ENCODE measurements at regions not wholly inside any gene's neighbourhood (a gene's known extent, or its start where the extent isn't known, plus 50 kb on each side); places are given as distances from the start of the nearest gene placed in this dataset.

DNA sequence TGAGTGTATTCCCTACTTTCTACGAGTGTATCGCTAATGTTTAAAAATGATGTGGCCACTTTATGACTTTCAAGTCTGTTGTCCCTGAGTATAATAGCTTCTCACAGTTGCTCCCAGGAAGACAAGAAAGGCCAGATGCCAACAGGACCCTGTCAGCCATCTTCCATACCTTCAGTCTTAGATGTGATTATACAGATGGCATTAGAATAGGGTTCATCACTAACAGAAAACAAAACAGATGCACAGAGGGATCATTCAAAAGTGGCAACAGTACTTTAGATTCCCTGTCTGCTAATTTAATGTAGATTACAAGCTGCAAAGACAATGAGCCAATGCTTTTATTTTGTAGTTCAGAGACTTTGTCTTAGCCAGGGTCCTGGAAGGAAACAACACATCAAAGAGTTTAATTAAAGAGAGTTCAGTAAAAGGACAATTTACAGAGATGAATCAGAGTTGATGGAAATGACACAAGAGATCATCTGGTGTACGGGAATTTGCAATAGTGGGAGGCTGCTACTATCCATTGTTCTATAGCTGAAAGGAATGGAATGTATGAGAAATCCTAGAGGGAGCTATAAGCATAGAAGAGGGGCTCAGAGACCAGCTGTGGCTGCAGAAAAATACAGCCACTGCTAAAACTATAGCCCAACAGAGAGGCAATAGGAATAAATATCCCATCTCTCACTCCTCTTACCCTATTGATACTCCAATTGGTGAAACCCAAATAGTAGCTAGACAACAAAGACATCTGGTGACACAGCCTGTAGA is 393.7 kb upstream of the SMC2 start:
- Histone ChIP-seq H3K9ac (ENCODE audit: low read length) (no peak overlapping the region), H2AFZ (ENCODE audit: low read length) (no peak overlapping the region), H3K79me2 (ENCODE audit: insufficient read depth, low read length) (no peaks in the 10 kb centered on the region), H3K9me2 (ENCODE audit: low read depth, low read length) (no peaks in the 10 kb centered on the region), H3K4me3 (ENCODE audit: low read depth, low read length, poor library complexity, severe bottlenecking) (no peak overlapping the region), H3F3A (ENCODE audit: insufficient read depth, low read length) (no peaks in the 10 kb centered on the region), H3K9me3 (ENCODE audit: low read length) (no peaks in the 10 kb centered on the region), H3K4me1 (ENCODE audit: insufficient read depth, low read length, severe bottlenecking) (no peaks in the 10 kb centered on the region), H3K4me2 (ENCODE audit: low read length) (no peak overlapping the region), H3K27ac (ENCODE audit: low read depth, low read length, poor library complexity, severe bottlenecking) (no peak overlapping the region), H3K27me3 (ENCODE audit: insufficient read depth, low read length) (no peaks in the 10 kb centered on the region), H3K36me3 (ENCODE audit: insufficient read depth, low read length) (no peaks in the 10 kb centered on the region), H4K20me1 (ENCODE audit: insufficient read depth, low read length) (no peaks in the 10 kb centered on the region)
- TF ChIP-seq, protein P1, sequence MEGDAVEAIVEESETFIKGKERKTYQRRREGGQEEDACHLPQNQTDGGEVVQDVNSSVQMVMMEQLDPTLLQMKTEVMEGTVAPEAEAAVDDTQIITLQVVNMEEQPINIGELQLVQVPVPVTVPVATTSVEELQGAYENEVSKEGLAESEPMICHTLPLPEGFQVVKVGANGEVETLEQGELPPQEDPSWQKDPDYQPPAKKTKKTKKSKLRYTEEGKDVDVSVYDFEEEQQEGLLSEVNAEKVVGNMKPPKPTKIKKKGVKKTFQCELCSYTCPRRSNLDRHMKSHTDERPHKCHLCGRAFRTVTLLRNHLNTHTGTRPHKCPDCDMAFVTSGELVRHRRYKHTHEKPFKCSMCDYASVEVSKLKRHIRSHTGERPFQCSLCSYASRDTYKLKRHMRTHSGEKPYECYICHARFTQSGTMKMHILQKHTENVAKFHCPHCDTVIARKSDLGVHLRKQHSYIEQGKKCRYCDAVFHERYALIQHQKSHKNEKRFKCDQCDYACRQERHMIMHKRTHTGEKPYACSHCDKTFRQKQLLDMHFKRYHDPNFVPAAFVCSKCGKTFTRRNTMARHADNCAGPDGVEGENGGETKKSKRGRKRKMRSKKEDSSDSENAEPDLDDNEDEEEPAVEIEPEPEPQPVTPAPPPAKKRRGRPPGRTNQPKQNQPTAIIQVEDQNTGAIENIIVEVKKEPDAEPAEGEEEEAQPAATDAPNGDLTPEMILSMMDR (IDR thresholded peaks at IDR 0.05; ENCODE audit: low read length) = no peak
- TF ChIP-seq EZH2 (IDR thresholded peaks at IDR 0.05; ENCODE audit: borderline replicate concordance, low read length) = no peak

DNA sequence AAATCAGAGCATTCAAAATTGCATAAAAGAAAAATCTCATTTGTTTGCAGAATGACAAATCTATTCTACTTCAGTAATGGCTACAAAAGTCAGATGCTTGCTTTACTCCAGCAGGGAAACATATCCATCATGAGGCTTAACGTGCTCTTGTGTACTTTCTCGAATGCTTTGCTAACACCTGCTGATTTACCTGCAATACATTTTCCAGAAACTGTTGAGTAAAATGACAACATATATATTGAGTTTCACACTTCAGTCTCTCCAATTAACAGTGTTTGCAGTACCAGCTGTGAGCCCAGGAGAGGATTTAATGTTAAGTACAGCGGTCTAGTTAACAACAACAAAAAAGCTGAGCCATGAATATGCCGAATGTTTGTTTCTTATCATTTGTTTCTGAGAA is 391.5 kb upstream of the SMC2 start:
- H3K9ac ChIP-seq (ENCODE audit: low read length) = no peak overlapping the region
- H3K27ac ChIP-seq (ENCODE audit: low read depth, low read length, poor library complexity, severe bottlenecking) = no peak overlapping the region
- H3K4me2 ChIP-seq (ENCODE audit: low read length) = no peak overlapping the region
- no peaks in the 10 kb centered on the region for H3K27me3 ChIP-seq (ENCODE audit: insufficient read depth, low read length)
- H3K9me2 ChIP-seq (ENCODE audit: low read depth, low read length) = no peaks in the 10 kb centered on the region
- H3K4me3 ChIP-seq (ENCODE audit: low read depth, low read length, poor library complexity, severe bottlenecking) = no peak overlapping the region
- H3K9me3 ChIP-seq (ENCODE audit: low read length) = no peaks in the 10 kb centered on the region
- no peaks in the 10 kb centered on the region for H4K20me1 ChIP-seq (ENCODE audit: insufficient read depth, low read length)
- H3K36me3 ChIP-seq (ENCODE audit: insufficient read depth, low read length) = no peaks in the 10 kb centered on the region
- no peaks in the 10 kb centered on the region for H3K79me2 ChIP-seq (ENCODE audit: insufficient read depth, low read length)
- TF ChIP-seq, protein P1 (IDR thresholded peaks at IDR 0.05; ENCODE audit: low read length) = no peak
- TF ChIP-seq EZH2 (IDR thresholded peaks at IDR 0.05; ENCODE audit: borderline replicate concordance, low read length) = no peak
- no peaks in the 10 kb centered on the region for H3F3A ChIP-seq (ENCODE audit: insufficient read depth, low read length)
- no peak overlapping the region for H2AFZ ChIP-seq (ENCODE audit: low read length)
- H3K4me1 ChIP-seq (ENCODE audit: insufficient read depth, low read length, severe bottlenecking) = no peaks in the 10 kb centered on the region

DNA sequence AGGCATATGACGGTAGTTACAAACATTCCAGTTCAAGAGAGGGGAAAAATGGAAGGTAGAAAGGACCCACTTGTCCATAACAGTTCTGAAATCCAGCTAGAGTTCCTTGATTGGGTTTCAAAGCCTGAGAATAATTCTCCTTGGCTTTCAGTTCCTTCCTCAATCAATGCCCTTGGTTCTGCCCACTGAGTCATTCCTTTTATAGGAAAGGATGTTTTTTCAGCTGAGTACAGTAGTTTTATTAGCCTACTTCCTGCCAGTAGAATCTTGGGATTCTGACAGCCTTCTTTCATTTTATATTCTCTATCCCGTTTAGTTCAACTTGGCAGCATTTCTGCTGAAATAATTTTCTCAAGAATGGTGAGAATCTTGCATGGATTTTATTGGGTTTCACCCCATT is 386.9 kb upstream of the SMC2 start:
- Histone ChIP-seq H2AFZ (ENCODE audit: low read length) (no peak overlapping the region), H3K4me2 (ENCODE audit: low read length) (no peak overlapping the region), H3K4me1 (ENCODE audit: insufficient read depth, low read length, severe bottlenecking) (no peaks in the 10 kb centered on the region), H3K9me2 (ENCODE audit: low read depth, low read length) (no peaks in the 10 kb centered on the region), H3K27ac (ENCODE audit: low read depth, low read length, poor library complexity, severe bottlenecking) (no peak overlapping the region), H3F3A (ENCODE audit: insufficient read depth, low read length) (no peaks in the 10 kb centered on the region), H3K36me3 (ENCODE audit: insufficient read depth, low read length) (no peaks in the 10 kb centered on the region), H3K9ac (ENCODE audit: low read length) (no peak overlapping the region), H3K9me3 (ENCODE audit: low read length) (no peaks in the 10 kb centered on the region), H3K27me3 (ENCODE audit: insufficient read depth, low read length) (no peaks in the 10 kb centered on the region), H3K79me2 (ENCODE audit: insufficient read depth, low read length) (no peaks in the 10 kb centered on the region), H4K20me1 (ENCODE audit: insufficient read depth, low read length) (no peaks in the 10 kb centered on the region), H3K4me3 (ENCODE audit: low read depth, low read length, poor library complexity, severe bottlenecking) (no peak overlapping the region)
- TF ChIP-seq, protein P1 (IDR thresholded peaks at IDR 0.05; ENCODE audit: low read length) = no peak
- no peak for TF ChIP-seq EZH2 (IDR thresholded peaks at IDR 0.05; ENCODE audit: borderline replicate concordance, low read length)
